GM23338 (cell line): ENCODE measurements at regions not wholly inside any gene's neighbourhood (a gene's known extent, or its start where the extent isn't known, plus 50 kb on each side); places are given as distances from the start of the nearest gene placed in this dataset.

Experiments used
- ATAC-seq: fragments of 200-7000 bp; cut with Tn5 transposase; 3 replicates; pipeline ENCODE4 v1.9.1; 2020
- DNase-seq: peaks from one replicate; pipeline ENCODE4 v3.0.0-alpha.2; 2015; ENCODE audit warnings: low spot score
- H2AFZ ChIP-seq: fragments of 200-600 bp; sonication (generic); 2 replicates; pipeline ENCODE4 v1.8.0; 2016; ENCODE audit warnings: antibody characterized with exemption, mild to moderate bottlenecking, moderate library complexity
- H3F3A ChIP-seq: fragments of 200-600 bp; sonication (generic); replicated peaks from 2 replicates; pipeline ENCODE4 v1.8.0; 2017; ENCODE audit warnings: antibody characterized with exemption, mixed run types, low read depth
- H3K27ac ChIP-seq: fragments of 200-600 bp; sonication (generic); 2 replicates; pipeline ENCODE4 v1.6.1; 2016; ENCODE audit warnings: low read depth
- H3K27me3 ChIP-seq: fragments of 200-600 bp; sonication (generic); 2 replicates; pipeline ENCODE4 v1.8.0; 2016; ENCODE audit warnings: mild to moderate bottlenecking, mixed run types, moderate library complexity; ENCODE audit not compliant: insufficient read depth
- H3K36me3 ChIP-seq: fragments of 200-600 bp; sonication (generic); 2 replicates; pipeline ENCODE4 v1.8.0; 2016; ENCODE audit warnings: mild to moderate bottlenecking; ENCODE audit not compliant: insufficient read depth
- H3K4me1 ChIP-seq: fragments of 200-600 bp; sonication (generic); 2 replicates; pipeline ENCODE4 v1.8.0; 2016; ENCODE audit warnings: mild to moderate bottlenecking, moderate library complexity; ENCODE audit not compliant: insufficient read depth
- H3K4me2 ChIP-seq: fragments of 200-600 bp; sonication (generic); 2 replicates; pipeline ENCODE4 v1.7.1; 2017; ENCODE audit warnings: mixed run types
- H3K4me3 ChIP-seq: fragments of 200-600 bp; sonication (generic); 2 replicates; pipeline ENCODE4 v1.6.1; 2016; ENCODE audit warnings: mixed run types
- H3K79me2 ChIP-seq: fragments of 200-600 bp; sonication (generic); replicated peaks from 2 replicates; pipeline ENCODE4 v1.8.0; 2017; ENCODE audit warnings: mild to moderate bottlenecking; ENCODE audit not compliant: insufficient read depth
- H3K9me2 ChIP-seq: fragments of 200-600 bp; sonication (generic); 2 replicates; pipeline ENCODE4 v1.8.0; 2017; ENCODE audit not compliant: insufficient read depth
- H4K20me1 ChIP-seq: fragments of 200-600 bp; sonication (generic); replicated peaks from 2 replicates; pipeline ENCODE4 v1.8.0; 2017; ENCODE audit warnings: mild to moderate bottlenecking; ENCODE audit not compliant: insufficient read depth
- H3K27ac Mint-ChIP-seq: 2 replicates; pipeline ENCODE4 v1.8.0; 2020; ENCODE audit warnings: inconsistent platforms, mild to moderate bottlenecking, moderate library complexity, mixed read lengths
- H3K27me3 Mint-ChIP-seq: 3 replicates; pipeline ENCODE4 v1.8.0; 2022; ENCODE audit warnings: low read depth, mild to moderate bottlenecking, moderate library complexity, mixed read lengths, inconsistent platforms; ENCODE audit not compliant: insufficient read depth, poor library complexity
- H3K36me3 Mint-ChIP-seq: 3 replicates; pipeline ENCODE4 v1.8.0; 2021; ENCODE audit warnings: low read depth, mild to moderate bottlenecking, inconsistent platforms, moderate library complexity, mixed read lengths
- H3K4me1 Mint-ChIP-seq: 3 replicates; pipeline ENCODE4 v1.8.0; 2020; ENCODE audit warnings: mild to moderate bottlenecking, inconsistent platforms, mixed read lengths
- H3K4me3 Mint-ChIP-seq: 3 replicates; pipeline ENCODE4 v1.8.0; 2021; ENCODE audit warnings: moderate library complexity, mild to moderate bottlenecking, inconsistent platforms, mixed read lengths
- H3K9me3 Mint-ChIP-seq: 3 replicates; pipeline ENCODE4 v1.8.0; 2020; ENCODE audit warnings: moderate library complexity, mild to moderate bottlenecking, inconsistent platforms, mixed read lengths
- CREB1 ChIP-seq: fragments of 250-450 bp; sonication (Bioruptor Pico); IDR thresholded peaks from 2 replicates; pipeline ENCODE4 v1.5.0; 2020; ENCODE audit warnings: low read depth, mild to moderate bottlenecking, moderate library complexity
- CTCF ChIP-seq, 2 experiments: fragments of 200-600 bp in 1 of 2; sonication (generic) in 1 of 2; conservative IDR thresholded peaks; 2 replicates each; pipeline versions ENCODE4 v1.5.1 to v1.6.1; 2016 to 2017; ENCODE audit warnings: antibody characterized with exemption in 2 of 2, low read depth in 2 of 2, mild to moderate bottlenecking in 2 of 2, moderate library complexity in 1 of 2
- EZH2 ChIP-seq: fragments of 200-600 bp; sonication (generic); IDR thresholded peaks from one replicate; pipeline ENCODE4 v1.8.0; 2017; ENCODE audit warnings: antibody characterized with exemption, mild to moderate bottlenecking, low read depth; ENCODE audit not compliant: unreplicated experiment
- EZH2phosphoT487 ChIP-seq: fragments of 200-600 bp; sonication (generic); IDR thresholded peaks from one replicate; pipeline ENCODE4 v1.8.1; 2018; ENCODE audit warnings: antibody characterized with exemption; ENCODE audit not compliant: unreplicated experiment
- JUNB ChIP-seq: IDR thresholded peaks from one replicate; pipeline ENCODE4 v1.6.1; 2016; ENCODE audit warnings: antibody characterized with exemption; ENCODE audit not compliant: unreplicated experiment
- NANOG ChIP-seq: IDR thresholded peaks from 2 replicates; pipeline ENCODE4 v1.6.1; 2016; ENCODE audit warnings: antibody characterized with exemption, borderline replicate concordance
- POLR2AphosphoS5 ChIP-seq: IDR thresholded peaks from 2 replicates; pipeline ENCODE4 v1.6.1; 2016; ENCODE audit warnings: antibody characterized with exemption, low read depth
- STAT1 ChIP-seq: IDR thresholded peaks from one replicate; pipeline ENCODE4 v1.6.1; 2016; ENCODE audit warnings: antibody characterized with exemption; ENCODE audit not compliant: unreplicated experiment
- ZNF114 ChIP-seq: fragments of 250-450 bp; sonication (Bioruptor Pico); IDR thresholded peaks from 2 replicates; pipeline ENCODE4 v1.5.0; 2020; ENCODE audit warnings: mild to moderate bottlenecking, moderate library complexity
- ZNF331 ChIP-seq: fragments of 250-450 bp; sonication (Bioruptor Pico); IDR thresholded peaks from 2 replicates; pipeline ENCODE4 v1.5.0; 2020; ENCODE audit warnings: low read depth, mild to moderate bottlenecking, moderate library complexity
- TF ChIP-seq, protein P1 (sequence below): IDR thresholded peaks from 2 replicates; pipeline ENCODE4 v1.6.1; 2016; ENCODE audit warnings: antibody characterized with exemption
- TF ChIP-seq, protein P2 (sequence below): IDR thresholded peaks from one replicate; pipeline ENCODE4 v1.6.1; 2018; ENCODE audit warnings: antibody characterized with exemption; ENCODE audit not compliant: unreplicated experiment

DNA sequence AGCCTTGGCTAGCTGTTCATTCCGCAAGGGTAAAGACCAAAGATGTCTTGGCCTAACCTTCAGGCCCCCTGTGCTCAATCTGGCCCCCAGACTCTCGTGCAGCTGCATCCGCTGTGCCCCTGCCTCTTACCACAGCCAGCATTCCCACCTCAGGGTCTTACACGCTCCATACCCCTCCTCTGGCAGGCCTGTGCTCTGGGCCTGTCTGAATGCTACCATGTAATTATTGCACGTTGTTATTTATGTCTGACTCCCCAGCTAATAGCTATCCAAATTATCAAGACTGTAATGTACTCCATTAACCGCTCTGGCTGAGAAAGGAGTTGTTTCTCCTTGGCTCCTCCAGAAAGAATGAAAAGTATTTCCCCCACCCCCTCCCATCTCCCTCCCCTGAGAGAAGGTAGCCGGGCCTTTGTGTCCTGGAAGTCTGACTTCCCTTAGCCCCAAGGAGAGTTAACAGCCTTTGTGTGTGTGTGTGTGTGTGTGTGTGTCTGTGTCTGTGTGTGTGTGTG, 54.5 kb upstream of the UBE2E1 start:
- Histone ChIP-seq H4K20me1 (no peaks in the 10 kb centered on the region), H3K27me3 (peaks cover 9% of the 10 kb centered on the region), H3K4me3 (peak overlapping the region; percentile 30), H3K79me2 (no peaks in the 10 kb centered on the region), H2AFZ (peak overlapping the region; percentile 4; the same call in 1 of the 2 replicates), H3K27ac (peak overlapping the region; percentile 55; the same call in 1 of the 2 replicates), H3K36me3 (no peaks in the 10 kb centered on the region), H3K9me2 (no peaks in the 10 kb centered on the region), H3K4me1 (peaks cover 42% of the 10 kb centered on the region), H3K4me2 (peak overlapping the region; percentile 61), H3F3A (no peaks in the 10 kb centered on the region)
- H3K4me1 Mint-ChIP-seq = peaks cover 43% of the 10 kb centered on the region
- peak overlapping the region; percentile 25 for H3K27ac Mint-ChIP-seq
- no peaks in the 10 kb centered on the region; the same call in 2 of the 3 replicates for H3K9me3 Mint-ChIP-seq
- TF ChIP-seq CREB1 (CRISPR knock-in tag) (no peak), NANOG (0 out of 2 replicates have a peak, but pooled peaks have one; percentile 45)
- peaks cover 2% of the 10 kb centered on the region for H3K27me3 Mint-ChIP-seq
- peak overlapping the region; percentile 57 for H3K4me3 Mint-ChIP-seq
- peak; percentile 93 for ATAC-seq
- no peaks in the 10 kb centered on the region for H3K36me3 Mint-ChIP-seq
- peak; percentile 94 for DNase-seq

- no peaks in the 10 kb centered on the region for H3K79me2 ChIP-seq
- H3K4me1 ChIP-seq = peaks cover 36% of the 10 kb centered on the region
- H2AFZ ChIP-seq = no peak overlapping the region
- Mint-ChIP-seq H3K27me3 (peaks cover 2% of the 10 kb centered on the region), H3K9me3 (no peaks in the 10 kb centered on the region; the same call in 2 of the 3 replicates), H3K36me3 (no peaks in the 10 kb centered on the region), H3K27ac (no peak overlapping the region), H3K4me3 (no peak overlapping the region), H3K4me1 (peaks cover 38% of the 10 kb centered on the region)
- H3K4me2 ChIP-seq = peak overlapping the region; percentile 61
- no peak overlapping the region for H3K4me3 ChIP-seq
- no peaks in the 10 kb centered on the region for H3K9me2 ChIP-seq
- peak; percentile 48 for ATAC-seq
- H4K20me1 ChIP-seq = no peaks in the 10 kb centered on the region
- H3F3A ChIP-seq = no peaks in the 10 kb centered on the region
- no peak overlapping the region for H3K27ac ChIP-seq
- DNase-seq = no peak
- no peaks in the 10 kb centered on the region for H3K36me3 ChIP-seq
- H3K27me3 ChIP-seq = 0 out of 2 replicates have a peak, but pooled peaks cover 8% of the 10 kb centered on the region
- TF ChIP-seq ZNF114 (CRISPR knock-in tag) (no peak), JUNB (no peak), EZH2 (no peak), CREB1 (CRISPR knock-in tag) (no peak), ZNF331 (CRISPR knock-in tag) (no peak), POLR2AphosphoS5 (no peak), CTCF (conservative IDR thresholded peaks at IDR 0.05; ENCODE audit: low read depth in 2 of 2) (no peak; a peak in 1 of 4 replicates), NANOG (no peak), EZH2phosphoT487 (no peak), STAT1 (no peak)
- TF ChIP-seq, protein P1, sequence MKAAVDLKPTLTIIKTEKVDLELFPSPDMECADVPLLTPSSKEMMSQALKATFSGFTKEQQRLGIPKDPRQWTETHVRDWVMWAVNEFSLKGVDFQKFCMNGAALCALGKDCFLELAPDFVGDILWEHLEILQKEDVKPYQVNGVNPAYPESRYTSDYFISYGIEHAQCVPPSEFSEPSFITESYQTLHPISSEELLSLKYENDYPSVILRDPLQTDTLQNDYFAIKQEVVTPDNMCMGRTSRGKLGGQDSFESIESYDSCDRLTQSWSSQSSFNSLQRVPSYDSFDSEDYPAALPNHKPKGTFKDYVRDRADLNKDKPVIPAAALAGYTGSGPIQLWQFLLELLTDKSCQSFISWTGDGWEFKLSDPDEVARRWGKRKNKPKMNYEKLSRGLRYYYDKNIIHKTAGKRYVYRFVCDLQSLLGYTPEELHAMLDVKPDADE = no peak
- TF ChIP-seq, protein P2, sequence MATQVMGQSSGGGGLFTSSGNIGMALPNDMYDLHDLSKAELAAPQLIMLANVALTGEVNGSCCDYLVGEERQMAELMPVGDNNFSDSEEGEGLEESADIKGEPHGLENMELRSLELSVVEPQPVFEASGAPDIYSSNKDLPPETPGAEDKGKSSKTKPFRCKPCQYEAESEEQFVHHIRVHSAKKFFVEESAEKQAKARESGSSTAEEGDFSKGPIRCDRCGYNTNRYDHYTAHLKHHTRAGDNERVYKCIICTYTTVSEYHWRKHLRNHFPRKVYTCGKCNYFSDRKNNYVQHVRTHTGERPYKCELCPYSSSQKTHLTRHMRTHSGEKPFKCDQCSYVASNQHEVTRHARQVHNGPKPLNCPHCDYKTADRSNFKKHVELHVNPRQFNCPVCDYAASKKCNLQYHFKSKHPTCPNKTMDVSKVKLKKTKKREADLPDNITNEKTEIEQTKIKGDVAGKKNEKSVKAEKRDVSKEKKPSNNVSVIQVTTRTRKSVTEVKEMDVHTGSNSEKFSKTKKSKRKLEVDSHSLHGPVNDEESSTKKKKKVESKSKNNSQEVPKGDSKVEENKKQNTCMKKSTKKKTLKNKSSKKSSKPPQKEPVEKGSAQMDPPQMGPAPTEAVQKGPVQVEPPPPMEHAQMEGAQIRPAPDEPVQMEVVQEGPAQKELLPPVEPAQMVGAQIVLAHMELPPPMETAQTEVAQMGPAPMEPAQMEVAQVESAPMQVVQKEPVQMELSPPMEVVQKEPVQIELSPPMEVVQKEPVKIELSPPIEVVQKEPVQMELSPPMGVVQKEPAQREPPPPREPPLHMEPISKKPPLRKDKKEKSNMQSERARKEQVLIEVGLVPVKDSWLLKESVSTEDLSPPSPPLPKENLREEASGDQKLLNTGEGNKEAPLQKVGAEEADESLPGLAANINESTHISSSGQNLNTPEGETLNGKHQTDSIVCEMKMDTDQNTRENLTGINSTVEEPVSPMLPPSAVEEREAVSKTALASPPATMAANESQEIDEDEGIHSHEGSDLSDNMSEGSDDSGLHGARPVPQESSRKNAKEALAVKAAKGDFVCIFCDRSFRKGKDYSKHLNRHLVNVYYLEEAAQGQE = no peak
Measured at GRCh38 chr3:23752126-23752525, 53.6 kb upstream of the UBE2E1 start.
